IPS-15b (cell line): ENCODE measurements at regions not wholly inside any gene's neighbourhood (a gene's known extent, or its start where the extent isn't known, plus 50 kb on each side); places are given as distances from the start of the nearest gene placed in this dataset.
"Not testable (repeated sequence)": the region's sequence is repeated elsewhere in the genome, so short reads cannot be mapped to it uniquely, and the experiment has no call there.

ENCODE experiments used
- H3K27me3 ChIP-seq: one replicate; pipeline ENCODE4 v1.6.1; 2013; ENCODE audit warnings: low read length; ENCODE audit not compliant: control insufficient read depth, insufficient read depth
- H3K36me3 ChIP-seq: one replicate; pipeline ENCODE4 v1.6.1; 2013; ENCODE audit warnings: low read length; ENCODE audit not compliant: control insufficient read depth, insufficient read depth
- H3K4me1 ChIP-seq: one replicate; pipeline ENCODE4 v1.6.1; 2013; ENCODE audit warnings: mild to moderate bottlenecking, low read length; ENCODE audit not compliant: control insufficient read depth, insufficient read depth
- H3K4me3 ChIP-seq: one replicate; pipeline ENCODE4 v1.5.1; 2013; ENCODE audit warnings: low read depth, low read length
- H3K9ac ChIP-seq: one replicate; pipeline ENCODE4 v1.6.1; 2013; ENCODE audit warnings: low read depth, mild to moderate bottlenecking, low read length
- H3K9me3 ChIP-seq: one replicate; pipeline ENCODE4 v1.6.1; 2013; ENCODE audit warnings: mild to moderate bottlenecking, low read length; ENCODE audit not compliant: control insufficient read depth, insufficient read depth

DNA sequence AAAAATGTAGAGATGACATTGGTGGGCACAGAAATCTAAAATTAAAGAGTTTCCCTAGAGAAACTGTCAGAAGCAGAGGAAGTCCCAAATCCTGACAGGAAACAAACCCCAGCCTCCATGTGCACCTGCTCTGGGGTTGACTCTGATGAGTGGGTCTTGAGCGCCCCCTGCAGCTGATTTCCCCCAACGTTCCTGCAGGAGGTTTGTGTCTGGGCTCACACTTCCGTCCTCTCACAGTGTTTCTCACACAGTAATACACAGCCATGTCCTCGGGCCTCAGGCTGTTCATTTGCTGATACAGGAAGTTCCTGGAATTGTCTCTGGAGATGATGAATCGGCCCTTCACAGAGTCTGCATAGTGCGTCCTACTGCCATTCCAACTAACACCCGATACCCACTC lies 670.1 kb downstream of the TMEM121 start:
- H3K9me3 ChIP-seq: peaks cover 14% of the 10 kb centered on the region
- H3K36me3 ChIP-seq, H3K4me1 ChIP-seq, H3K27me3 ChIP-seq, H3K9ac ChIP-seq, H3K4me3 ChIP-seq: not testable (repeated sequence)

DNA sequence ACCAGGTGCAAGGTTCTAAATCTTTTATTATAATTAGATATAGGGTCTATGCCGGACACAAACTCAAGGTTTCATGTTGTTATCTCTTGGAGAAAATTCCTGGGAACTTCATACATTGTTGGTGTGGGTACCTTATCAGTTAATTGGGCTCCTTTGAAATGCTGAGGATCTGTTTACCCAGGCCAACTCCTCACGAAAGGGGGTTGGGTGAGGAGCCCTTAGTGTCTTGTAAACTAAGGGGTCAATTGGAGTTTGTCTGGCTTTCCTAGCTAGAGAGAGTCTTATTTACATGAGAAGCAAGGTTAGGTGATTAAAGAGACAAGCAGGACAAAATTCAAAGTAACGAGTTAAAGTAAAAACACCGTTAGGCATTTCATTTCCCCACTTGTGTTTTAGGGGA lies 670.9 kb downstream of the TMEM121 start:
- not testable (repeated sequence) for H3K9ac ChIP-seq, H3K27me3 ChIP-seq, H3K4me3 ChIP-seq, H3K4me1 ChIP-seq, H3K36me3 ChIP-seq
- H3K9me3 ChIP-seq: peaks cover 15% of the 10 kb centered on the region

DNA sequence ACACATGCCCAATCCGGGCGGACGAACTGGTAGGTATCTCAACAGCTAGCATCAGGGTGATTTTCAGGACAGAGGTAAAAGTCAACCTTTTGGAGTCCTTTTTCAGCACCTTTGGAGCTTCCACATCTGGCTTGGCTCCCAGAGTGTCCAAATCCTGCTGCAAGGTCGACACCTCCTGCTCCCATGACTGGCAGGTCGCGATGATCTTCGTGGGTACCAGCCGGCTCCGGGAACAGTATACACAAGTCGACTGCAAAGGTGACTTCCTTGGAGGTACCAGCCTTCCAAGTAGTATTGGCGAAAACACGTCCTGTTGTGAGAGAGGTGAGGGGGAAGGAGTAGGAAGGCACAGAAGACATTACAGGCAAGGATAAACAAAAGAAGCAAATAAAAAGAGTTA lies 672.7 kb downstream of the TMEM121 start:
- Histone ChIP-seq H3K36me3 (no peaks in the 10 kb centered on the region), H3K9ac (no peak overlapping the region), H3K27me3 (no peaks in the 10 kb centered on the region), H3K9me3 (peaks cover 30% of the 10 kb centered on the region), H3K4me1 (no peaks in the 10 kb centered on the region), H3K4me3 (no peak overlapping the region)

DNA sequence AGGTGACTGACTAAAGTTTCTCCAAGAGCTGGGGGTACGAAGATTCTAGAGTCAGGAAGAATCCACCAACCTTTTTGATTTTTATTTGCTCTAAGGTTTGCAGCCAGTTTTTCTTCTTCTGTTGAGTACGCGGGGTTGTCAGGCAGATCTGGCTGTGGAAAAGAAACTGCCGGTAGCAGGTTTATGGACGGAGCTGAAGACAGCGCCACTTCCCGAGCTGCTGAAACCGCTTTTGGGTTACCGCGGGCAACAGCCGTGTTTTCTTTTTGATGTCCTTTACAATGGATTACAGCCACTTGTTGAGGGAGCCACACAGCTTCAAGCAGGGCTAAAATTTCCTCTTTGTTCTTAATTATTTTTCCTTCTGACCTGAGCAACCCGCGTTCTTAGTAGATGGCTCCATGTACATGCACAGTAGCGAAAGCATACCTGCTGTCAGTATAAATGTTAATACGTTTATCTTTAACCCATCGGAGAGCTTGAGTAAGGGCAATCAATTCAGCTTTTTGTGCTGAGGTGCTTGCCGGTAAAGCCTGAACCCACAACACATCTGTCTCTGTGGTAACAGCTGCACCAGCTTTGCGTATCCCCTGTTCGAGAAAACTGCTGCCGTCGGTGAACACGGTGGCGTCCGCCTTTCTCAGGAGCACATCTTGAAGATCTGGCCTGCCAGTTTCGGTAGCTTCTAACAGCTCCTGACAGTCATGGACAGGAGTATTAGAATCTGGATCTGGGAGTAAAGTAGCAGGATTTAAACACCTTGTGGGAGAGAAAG lies 674.3 kb downstream of the TMEM121 start:
- no peaks in the 10 kb centered on the region for H3K27me3 ChIP-seq
- H3K4me3 ChIP-seq: no peak overlapping the region
- H3K36me3 ChIP-seq: no peaks in the 10 kb centered on the region
- no peak overlapping the region for H3K9ac ChIP-seq
- no peaks in the 10 kb centered on the region for H3K4me1 ChIP-seq
- H3K9me3 ChIP-seq: peaks cover 31% of the 10 kb centered on the region

DNA sequence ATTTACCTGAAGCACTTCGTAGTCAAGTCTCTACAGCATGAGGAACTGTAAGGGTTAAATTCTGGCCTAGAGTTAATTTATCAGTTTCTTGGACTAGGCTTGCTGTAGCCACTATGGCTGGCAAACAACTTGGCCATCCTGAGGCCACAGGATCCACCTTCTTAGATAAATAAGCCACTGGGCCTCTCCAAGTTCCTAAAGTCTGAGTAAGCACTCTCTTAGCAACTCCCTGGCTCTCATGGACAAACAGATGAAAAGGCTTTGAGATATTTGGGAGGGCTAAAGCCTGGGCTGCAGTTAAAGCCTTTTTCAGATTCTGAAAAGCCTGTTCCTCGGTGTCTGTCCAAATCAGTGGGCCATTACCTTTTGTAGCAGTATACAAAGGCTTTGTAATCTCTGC lies 675.0 kb downstream of the TMEM121 start:
- no peaks in the 10 kb centered on the region for H3K4me1 ChIP-seq
- no peak overlapping the region for H3K9ac ChIP-seq
- no peaks in the 10 kb centered on the region for H3K36me3 ChIP-seq
- no peak overlapping the region for H3K4me3 ChIP-seq
- H3K9me3 ChIP-seq: peaks cover 31% of the 10 kb centered on the region
- no peaks in the 10 kb centered on the region for H3K27me3 ChIP-seq

DNA sequence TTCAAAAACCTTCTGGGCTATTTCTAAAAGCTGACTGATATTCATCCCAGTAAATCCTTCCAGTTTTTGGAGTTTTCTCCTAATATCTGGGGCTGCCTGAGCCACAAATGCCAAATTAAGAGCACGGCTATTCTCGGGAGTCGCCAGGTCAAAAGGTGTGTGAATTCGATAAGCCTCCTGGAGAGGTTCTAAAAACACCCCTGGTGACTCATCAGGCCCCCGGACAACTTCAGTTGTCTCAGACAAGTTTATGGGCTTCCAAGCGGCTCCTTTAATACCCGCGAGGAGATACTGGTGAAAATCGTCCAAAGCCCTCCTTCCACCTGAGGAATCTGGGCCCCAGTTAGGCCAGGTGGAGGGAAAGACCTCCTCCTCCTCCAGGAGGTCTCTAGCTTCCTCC lies 677.1 kb downstream of the TMEM121 start:
- no peaks in the 10 kb centered on the region for H3K27me3 ChIP-seq
- no peaks in the 10 kb centered on the region for H3K36me3 ChIP-seq
- H3K9ac ChIP-seq: no peak overlapping the region
- no peaks in the 10 kb centered on the region for H3K4me1 ChIP-seq
- H3K9me3 ChIP-seq: peaks cover 28% of the 10 kb centered on the region
- no peak overlapping the region for H3K4me3 ChIP-seq

DNA sequence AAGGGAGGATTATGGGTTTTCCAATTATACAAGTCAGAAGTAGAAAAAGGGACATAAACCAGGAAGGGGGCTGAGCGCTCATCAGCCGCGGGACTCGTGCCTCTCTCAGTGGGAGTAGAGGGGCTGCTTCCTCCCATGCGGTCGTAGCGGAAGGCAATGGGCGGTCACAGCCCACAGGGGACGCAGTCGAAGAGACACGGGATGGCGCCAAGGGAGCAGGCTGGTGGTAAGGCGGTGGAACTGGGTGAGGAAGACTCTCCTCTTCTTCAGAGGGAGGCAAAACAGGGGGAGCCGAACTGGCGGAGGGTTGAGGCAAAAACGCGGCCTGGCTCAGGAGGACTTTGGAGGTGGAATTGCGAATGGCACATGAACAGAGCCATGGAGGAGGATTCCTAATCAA lies 677.7 kb downstream of the TMEM121 start:
- no peak overlapping the region for H3K9ac ChIP-seq
- no peak overlapping the region for H3K4me3 ChIP-seq
- H3K4me1 ChIP-seq: no peaks in the 10 kb centered on the region
- no peaks in the 10 kb centered on the region for H3K36me3 ChIP-seq
- H3K27me3 ChIP-seq: no peaks in the 10 kb centered on the region
- H3K9me3 ChIP-seq: peaks cover 28% of the 10 kb centered on the region

GRCh38 chr14:106207316-106207715 lies 680.9 kb downstream of the TMEM121 start:
- Histone ChIP-seq H3K9me3 (peaks cover 21% of the 10 kb centered on the region), H3K4me3 (no peak overlapping the region), H3K36me3 (no peaks in the 10 kb centered on the region), H3K27me3 (no peaks in the 10 kb centered on the region), H3K4me1 (no peaks in the 10 kb centered on the region), H3K9ac (no peak overlapping the region)

- H3K4me3 ChIP-seq: no peak overlapping the region
- H3K4me1 ChIP-seq: no peaks in the 10 kb centered on the region
- peaks cover 13% of the 10 kb centered on the region for H3K9me3 ChIP-seq
- H3K27me3 ChIP-seq: no peaks in the 10 kb centered on the region
- H3K36me3 ChIP-seq: no peaks in the 10 kb centered on the region
- no peak overlapping the region for H3K9ac ChIP-seq
Measured at GRCh38 chr14:106208794-106209193, 682.4 kb downstream of the TMEM121 start.

DNA sequence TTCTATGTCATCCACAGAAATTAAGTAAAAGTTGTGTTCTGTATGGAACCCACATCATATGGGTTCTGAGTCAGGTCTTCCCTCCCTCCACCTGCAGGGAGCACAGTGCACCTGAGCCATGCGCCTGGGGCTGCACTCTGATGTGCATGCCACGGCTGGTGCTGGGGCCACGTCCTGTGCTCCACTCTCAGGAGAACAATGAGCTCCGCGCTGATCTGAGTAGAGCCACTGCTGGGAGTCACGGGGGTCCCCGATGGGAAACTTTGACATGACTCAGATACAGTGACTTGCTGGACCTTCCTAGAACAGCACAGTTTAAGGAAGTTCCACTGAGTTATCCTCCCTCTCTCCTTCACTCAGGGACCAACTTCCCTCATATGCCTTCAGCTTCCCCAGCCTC lies 683.4 kb downstream of the TMEM121 start:
- Histone ChIP-seq H3K36me3 (no peaks in the 10 kb centered on the region), H3K27me3 (no peaks in the 10 kb centered on the region), H3K4me3 (no peak overlapping the region), H3K9me3 (peaks cover 11% of the 10 kb centered on the region), H3K4me1 (no peaks in the 10 kb centered on the region), H3K9ac (no peak overlapping the region)

DNA sequence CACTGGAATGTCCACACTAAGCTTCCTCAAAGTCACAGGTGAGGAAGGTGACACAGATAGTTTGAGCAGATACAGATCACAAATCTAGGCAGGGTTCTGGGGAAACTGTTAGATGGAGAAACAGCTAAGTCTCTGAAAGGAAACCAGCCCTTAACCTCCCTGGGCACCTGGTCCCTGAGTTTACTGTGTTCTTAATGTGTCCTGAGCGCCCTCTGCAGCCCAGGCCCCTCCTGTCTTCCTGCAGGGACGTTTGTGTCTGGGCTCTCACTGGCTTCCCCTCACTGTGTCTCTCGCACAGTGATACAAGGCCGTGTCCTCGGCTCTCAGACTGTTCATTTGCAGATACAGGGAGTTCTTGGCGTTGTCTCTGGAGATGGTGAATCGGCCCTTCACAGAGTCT lies 684.3 kb downstream of the TMEM121 start:
- no peaks in the 10 kb centered on the region for H3K27me3 ChIP-seq
- peaks cover 15% of the 10 kb centered on the region for H3K9me3 ChIP-seq
- H3K4me1 ChIP-seq: no peaks in the 10 kb centered on the region
- H3K4me3 ChIP-seq: no peak overlapping the region
- no peak overlapping the region for H3K9ac ChIP-seq
- no peaks in the 10 kb centered on the region for H3K36me3 ChIP-seq

DNA sequence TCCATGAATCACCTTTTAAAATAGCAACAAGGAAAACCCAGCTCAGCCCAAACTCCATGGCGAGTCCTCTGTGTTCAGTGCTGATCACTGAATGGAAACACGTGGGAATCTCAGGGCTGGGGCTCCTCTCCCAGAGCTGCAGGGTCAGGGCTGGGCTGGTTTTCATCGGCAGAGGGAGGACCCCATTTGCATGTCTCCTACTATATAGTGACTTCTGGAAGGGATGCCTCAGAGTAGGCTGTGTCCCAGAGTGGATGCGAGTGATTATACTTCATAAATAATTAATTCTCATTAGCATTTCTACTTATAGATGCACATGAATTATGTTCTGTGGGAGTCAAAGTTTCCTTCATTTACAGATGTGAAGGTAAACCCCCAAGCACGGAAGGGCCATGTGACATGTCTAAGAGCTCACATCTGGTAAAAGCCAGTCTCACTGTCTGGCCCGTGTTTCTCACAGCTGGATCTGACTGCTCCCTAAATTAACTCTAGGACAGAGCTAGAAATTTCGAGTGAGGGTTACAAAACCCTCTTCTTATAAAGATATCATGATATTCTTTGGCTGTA lies 685.0 kb downstream of the TMEM121 start:
- Histone ChIP-seq H3K4me3 (no peak overlapping the region), H3K9me3 (peaks cover 15% of the 10 kb centered on the region), H3K9ac (no peak overlapping the region), H3K27me3 (no peaks in the 10 kb centered on the region), H3K4me1 (no peaks in the 10 kb centered on the region), H3K36me3 (no peaks in the 10 kb centered on the region)
